HG03108 (cell line): ENCODE measurements at regions not wholly inside any gene's neighbourhood (a gene's known extent, or its start where the extent isn't known, plus 50 kb on each side); places are given as distances from the start of the nearest gene placed in this dataset.

ENCODE experiments used
- ATAC-seq: cut with Tn5 transposase; IDR thresholded peaks from one replicate; pipeline ENCODE4 v1.9.1; 2021; ENCODE audit warnings: moderate library complexity; ENCODE audit not compliant: unreplicated experiment

DNA sequence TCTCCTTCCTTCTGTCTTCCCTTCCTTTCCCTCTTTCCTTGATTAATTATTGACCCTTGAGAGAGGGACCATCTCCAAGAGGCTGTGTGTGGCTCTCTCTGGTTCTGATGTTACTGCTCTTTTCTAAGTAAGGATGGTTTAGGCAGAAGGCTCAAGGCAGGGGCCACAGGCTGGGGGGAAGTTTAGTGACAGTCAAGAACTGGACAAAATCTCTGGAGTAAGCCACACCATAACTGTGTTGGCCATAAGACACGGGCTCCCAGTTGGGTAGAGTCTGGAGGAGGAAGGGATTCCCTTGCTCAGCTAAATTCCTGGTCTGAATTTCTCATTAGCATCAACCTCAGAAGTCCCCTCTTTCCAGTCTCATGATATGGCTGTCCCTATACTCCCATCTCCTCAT lies 74.7 kb downstream of the BUD13 start:
- ATAC-seq: no peak

DNA sequence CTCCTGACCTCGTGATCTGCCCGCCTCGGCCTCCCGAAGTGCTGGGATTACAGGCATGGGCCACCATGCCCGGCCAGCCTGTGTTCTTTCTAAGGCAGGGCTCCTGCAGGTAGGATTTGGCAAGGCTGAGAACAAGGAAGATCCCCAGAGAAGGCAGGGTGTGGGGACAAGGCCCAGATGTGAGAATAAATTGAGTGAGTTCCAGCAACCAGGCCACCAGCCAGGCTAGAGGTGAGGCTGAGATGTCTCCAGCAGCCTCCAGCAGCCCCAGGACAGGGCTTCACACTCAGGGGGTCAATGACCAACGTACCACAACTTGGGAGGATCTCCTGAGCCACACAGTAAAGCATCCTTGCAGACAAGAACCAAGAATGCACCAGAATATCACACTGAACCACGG lies 75.1 kb downstream of the BUD13 start:
- no peak for ATAC-seq

DNA sequence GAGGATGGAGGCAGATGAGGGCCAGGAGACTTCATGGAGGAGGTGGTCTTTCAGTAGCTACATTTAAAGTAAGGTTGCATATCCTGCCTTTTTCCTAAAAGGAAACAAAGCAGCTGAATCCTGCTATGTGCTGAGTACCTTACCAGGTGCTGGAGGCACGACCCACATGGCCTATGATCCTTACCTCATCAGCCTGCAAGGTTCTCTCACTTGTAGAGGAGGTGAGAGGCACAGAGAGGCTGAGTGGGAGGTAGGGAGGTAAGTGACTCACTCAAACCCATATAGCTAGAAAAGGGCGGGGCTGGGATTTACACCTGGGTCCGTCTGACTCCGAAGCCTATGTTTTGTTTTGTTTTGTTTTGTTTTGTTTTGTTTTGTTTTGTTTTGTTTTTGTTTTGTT lies 75.8 kb downstream of the BUD13 start:
- no peak for ATAC-seq

DNA sequence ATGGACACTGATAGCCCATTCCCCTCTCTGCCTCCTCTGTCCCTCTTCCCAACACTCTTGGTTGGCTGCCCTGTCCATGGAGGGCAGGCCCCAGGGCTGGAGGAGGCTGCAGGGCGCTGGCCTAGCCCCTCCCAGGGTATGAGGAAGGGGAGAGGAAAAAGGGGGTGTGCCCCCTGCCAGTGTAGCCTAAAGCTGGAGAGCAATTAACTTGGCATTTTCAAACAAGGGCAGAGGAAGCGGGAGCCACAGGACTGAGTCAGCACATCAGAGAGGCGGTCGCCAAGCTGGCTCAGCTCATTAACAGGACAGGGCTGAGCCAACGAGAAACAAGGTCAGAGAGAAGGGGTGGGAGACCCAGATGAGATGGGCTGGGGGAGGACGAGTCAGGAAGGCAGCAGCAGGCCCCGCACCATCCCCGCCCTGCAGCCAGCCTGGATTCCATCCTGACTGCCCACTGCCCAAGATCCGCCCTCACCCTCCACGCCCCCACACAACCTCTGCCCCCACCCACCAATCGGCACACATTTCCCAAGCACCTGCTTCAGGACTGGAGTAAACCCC lies 76.3 kb downstream of the BUD13 start:
- ATAC-seq: no peak

DNA sequence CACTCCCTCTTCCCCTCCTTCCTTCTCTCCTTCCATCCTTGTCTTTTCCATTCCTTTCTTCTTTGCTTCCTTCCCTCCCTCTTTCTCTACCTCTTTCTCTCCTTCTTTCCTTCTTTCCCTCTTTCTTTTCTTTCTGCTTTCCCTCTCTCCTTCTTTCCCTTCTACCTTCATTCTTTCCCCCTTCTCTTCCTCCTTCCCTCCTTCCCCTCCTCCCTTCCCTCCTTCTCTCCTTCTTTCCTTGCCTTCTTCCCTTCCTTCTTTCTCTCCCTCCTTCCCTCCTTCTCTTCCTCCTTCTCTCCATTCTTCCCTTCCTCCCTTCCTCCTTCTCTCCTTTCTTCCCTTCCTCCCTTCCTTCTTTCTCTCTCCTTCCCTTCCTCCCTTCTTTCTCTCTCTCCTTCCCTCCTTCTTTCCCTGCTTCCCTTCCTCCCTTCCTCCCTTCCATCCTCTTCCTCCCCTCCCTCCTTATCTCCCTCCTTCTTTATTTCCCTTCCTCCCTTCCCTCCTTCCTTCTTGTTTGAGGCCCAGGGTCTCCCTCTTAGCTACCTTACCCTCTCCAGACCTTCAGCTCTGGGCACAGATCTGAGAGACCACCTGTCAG lies 77.0 kb downstream of the BUD13 start:
- ATAC-seq: no peak

DNA sequence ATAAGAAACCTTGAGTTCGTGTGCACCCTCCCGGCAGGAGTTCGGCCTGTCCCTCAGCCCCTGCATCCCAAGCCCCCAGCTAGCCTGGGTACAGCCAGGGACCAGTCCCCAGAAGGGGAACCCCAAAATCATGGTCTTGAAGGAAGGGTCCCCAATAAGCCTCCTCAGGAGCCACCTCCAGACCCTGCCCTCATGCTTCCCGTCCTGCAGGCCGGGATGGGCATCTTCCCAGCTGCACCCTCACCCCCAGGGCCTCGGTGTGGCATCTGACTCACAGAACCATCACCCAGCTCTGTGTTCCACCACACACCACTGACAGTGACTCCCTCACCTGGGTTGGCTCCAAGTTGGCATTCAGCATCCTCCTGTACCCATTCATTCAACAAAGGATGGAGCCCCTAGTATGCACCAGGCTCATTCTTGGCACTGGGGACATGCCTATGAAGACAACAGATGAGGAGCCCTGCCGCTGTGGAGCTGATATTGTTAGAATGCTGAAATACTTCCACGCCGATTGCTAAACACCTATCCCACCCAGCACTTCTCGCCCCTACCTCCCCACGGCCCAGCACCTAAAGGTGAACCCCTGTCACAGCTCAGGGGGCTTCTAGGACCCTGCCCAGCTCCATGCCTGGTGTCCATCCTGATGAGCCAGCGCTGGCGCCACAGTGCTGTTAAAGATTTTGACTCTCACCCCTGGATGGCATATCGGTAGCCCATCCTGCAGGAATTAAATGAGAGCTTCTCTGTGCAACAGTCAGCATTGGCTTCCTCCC lies 77.8 kb downstream of the BUD13 start:
- ATAC-seq: no peak

DNA sequence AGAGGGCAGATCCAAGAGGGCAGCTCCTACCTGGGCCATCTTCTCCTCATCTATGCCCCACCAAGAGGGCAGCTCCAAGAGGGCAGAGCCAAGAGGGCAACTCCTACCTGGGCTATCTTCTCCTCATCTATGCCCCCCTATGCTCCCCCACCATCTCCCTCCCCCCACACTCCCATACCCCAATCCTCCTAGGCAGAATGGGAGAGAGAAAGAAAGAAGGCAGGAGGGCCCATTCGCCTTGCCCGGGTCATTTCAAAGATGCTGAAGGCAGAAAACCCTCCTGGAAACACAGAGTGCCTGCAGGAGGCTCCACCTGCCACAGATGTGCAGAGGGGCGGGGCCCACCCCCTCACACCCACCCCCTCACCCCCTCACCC lies 78.5 kb downstream of the BUD13 start:
- no peak for ATAC-seq

DNA sequence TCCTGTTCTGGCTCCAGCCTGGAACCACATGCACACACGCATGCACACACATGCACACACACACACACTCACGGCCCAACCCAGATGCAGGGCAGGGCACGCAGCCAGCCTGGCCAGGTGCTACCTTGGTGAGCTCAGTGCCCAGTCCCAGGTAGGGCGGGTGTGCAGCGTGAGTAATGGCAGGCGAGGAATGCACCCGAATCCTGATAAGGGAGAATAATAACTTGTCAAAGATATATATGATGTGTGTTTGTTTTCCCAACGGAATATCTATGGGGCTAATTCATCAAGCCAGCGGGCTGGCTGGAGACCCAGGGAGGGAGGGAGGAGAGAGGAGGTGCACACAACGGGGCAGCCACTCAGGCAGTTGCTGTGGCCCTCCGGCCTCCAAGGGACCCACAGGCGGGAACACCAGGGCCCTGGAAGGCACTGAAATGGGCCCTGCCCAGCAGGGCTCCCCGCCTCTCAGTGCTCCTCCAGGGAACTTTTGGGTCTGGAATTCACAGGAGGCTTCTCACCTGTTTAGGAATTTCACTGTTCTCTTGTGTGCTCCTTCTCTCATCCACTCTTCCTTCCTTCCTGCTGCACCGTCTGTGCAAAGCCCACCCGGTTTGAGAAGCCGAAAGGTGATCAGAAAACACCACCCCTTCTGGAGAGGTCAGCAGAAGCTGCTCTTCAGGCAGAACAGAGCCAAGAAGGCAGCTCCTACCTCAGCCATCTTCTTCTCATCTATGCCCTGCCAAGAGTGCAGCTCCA lies 79.0 kb downstream of the BUD13 start:
- no peak for ATAC-seq

DNA sequence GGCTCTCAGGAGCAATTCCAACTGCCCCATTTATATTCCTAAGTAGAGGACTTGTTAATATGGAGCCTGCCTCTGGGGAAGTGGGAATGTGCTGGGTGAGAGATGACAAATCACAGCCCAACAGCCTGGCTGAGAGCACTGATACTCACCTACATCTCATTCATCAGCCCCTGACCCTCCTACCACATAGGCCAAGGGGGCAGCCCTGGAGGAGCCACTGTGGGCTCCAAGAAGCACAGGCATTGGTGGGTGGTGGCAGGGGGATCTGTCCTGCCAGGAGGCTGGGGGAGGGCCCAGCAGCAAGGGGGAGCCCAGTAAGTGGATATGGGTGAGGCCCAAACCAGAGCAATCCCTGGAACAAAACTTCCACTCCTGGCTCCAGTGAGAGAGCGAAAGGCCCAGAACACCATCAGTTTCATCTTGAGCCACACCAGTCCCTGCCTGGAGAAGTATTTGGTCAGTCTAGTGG lies 79.7 kb downstream of the BUD13 start:
- ATAC-seq: no peak

DNA sequence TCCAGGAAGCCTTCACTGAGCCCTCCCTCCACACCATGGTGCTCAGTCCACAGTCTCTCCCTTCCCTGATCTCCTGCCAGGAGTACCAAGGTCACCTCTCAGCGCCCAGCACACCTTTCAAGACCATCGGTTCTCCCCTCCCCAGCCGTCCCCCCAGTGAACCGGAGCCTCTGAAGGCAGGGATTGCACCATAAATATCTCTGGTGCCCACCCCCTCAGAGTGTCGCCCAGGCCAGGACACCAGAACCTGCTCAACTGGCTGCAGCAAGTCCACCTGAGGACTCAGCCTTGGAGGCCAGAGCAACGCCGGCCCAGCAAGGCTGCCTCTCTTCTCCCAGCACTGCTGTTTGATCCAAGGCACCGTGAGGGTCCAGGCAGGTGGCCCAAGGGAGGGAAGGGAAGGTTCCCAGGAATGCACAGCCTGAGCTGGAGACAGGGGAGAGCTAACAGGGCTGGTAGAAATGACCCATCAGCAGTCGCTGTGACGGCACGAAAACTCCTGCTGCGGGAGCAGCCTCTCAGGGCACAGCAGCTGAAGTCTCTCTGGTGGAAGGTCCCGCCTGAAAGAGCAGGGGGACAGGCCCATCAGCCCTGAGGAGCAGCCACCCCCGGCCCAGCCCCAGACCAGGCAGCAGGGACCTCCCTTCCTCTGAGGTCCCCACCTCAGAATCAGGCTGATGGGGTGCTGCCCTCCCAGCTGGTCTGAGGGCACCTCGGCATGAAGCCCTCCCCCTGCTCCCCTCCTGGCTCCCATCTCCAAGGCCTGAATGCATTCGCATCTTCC lies 80.3 kb downstream of the BUD13 start:
- no peak for ATAC-seq

DNA sequence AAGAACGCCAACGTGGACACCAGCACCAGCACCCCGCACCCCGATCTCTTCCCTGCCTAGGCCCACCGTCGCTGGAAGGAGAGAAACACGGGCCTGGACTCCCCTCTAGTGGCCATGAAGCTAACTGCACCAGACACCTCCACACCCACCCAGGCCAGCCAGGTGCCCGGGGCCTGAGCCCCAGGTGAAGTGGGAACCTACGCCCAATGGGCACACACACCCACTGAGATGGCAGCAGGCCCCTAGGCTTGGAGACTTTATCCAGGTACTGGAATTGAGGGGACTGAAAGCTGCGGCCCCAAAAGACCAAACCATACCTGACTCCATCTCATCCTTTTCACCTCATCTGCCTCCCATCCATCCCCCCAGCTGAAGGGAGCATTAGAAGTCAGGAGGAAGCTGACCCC lies 81.0 kb downstream of the BUD13 start:
- ATAC-seq: no peak

DNA sequence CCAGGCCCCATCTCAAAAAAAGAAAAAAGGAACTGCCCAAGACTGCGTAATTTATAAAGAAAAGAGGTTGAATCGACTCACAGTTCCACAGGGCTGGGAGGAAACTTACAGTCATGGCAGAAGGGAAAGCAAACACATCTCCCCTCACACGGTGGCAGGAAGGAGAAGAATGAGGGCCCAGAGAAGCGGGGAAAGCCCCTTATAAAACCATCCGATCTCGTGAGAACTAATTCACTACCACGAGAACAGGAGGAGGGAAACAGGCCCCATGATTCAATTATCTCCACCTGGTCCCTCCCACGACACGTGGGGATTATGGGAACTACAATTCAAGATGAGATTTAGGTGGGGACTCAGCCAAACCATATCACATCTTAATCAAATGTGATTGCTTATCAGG lies 82.2 kb downstream of the BUD13 start:
- ATAC-seq: no peak

DNA sequence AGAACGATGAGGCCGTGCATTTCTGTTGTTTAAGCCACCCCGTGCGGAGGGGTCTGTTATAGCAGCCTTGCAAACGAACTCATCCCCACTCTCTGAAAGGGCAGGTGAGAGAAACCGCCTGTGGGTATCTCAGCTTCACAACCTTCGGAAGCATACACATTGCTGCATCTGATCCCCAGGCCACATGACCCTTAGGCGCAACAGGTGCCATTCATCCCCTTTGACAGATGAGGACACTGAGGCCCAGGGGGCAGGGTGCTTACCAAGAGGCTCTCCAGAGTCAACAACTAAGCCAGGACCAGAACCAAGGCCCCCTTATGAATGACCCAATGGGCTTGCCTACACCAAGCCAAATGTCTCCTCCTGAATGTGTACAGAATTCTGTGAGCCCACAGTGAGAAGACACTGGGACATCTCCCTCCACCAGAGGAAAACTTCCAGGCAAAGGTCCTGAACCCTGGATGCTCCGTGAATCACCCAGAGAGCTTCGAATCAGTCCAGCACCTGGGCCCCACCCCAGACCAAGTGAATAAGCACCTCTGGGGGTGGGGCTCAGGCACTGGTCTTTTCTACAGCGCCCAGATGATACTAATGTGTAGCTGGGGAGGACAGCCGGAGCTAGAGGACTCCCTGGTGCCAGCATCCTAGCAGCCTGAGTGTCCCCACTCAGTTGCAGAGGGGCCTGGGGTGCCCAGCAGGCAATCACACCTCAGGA lies 83.2 kb downstream of the BUD13 start:
- ATAC-seq: no peak

DNA sequence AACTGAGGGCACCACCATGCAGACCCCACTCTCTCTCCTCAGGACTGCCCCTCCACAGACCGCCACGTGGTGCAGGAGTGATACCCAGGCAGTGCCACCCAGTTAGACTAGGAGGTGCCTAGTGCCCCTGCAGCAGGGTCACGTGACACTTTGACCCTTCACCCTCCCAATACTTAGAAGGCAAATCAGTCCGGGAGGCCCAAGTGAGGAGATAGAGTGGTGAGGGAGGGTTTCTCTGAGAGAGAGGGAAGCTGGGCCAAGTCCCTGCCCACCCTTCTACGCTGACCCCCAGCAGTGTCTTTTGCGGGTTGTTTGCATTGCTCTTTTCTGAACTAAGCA lies 84.6 kb downstream of the BUD13 start:
- no peak for ATAC-seq

DNA sequence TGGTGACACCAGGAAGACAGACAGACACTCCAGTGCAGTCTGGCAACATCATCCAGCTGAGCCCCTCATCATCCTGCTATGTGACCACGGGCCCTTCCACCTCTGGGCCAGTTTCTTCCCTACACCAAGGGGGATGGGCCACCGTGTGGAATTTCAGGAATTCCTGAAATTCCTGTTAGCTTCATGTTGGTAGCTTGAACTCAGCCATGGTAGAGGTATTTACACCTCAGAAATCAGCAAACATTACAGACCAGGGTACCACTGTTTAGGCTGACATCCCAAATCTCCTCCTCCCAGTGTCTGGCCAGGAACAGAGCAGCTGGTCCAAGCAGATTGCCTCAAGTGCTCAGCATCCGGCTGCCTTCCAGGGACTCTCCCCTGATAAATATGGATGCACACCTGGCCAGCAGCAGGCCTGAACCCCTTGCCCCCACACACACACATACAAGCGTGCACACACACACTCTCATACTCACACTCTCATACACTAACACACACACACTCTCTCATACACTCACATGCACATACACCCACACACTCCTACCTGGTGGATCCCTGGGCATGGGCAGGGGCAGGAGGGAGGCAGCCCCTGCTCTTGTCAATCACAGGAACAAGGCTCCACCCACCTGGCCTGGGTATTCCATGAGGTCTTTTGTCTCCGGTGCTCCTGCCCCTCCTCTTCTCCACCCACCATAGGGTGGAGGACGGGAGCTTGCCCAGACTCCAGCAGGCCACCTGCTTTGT lies 85.2 kb downstream of the BUD13 start:
- ATAC-seq: no peak

DNA sequence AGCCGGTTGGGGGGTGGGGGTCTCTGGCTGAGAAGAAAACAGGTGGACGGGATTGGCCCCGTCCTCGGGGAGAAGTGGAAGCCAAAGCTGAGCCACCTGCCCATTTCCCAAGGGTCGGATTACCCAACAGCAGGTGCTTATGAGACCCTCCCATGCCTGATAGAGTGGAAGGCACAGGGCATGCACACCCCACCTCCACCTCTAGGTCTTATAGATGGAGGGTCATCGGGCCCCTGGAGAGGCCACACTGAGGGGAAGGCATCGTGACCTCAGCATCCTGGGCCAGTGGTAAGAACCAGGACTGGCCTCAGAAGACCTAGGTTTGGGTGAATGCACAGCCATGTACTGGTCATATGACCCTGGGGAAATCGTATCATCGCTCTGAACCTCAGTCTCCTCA lies 85.9 kb downstream of the BUD13 start:
- no peak for ATAC-seq

DNA sequence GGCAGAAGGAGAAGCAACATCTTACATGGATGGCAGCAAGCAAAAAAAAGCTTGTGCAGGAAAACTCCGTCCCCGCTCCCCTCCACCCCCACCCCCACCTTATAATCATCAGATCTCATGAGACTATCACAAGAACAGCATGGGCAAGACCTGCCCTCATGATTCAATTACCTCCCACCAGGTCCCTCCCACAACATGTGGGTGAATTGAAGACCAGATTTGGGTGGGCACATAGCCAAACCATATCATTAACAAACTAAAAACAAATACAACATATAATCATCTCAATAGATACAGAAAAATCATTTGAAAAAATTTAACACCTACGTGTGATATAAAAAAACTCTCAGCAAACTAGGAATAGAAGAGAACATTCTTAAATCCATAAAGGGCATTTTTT lies 88.8 kb downstream of the BUD13 start:
- no peak for ATAC-seq

DNA sequence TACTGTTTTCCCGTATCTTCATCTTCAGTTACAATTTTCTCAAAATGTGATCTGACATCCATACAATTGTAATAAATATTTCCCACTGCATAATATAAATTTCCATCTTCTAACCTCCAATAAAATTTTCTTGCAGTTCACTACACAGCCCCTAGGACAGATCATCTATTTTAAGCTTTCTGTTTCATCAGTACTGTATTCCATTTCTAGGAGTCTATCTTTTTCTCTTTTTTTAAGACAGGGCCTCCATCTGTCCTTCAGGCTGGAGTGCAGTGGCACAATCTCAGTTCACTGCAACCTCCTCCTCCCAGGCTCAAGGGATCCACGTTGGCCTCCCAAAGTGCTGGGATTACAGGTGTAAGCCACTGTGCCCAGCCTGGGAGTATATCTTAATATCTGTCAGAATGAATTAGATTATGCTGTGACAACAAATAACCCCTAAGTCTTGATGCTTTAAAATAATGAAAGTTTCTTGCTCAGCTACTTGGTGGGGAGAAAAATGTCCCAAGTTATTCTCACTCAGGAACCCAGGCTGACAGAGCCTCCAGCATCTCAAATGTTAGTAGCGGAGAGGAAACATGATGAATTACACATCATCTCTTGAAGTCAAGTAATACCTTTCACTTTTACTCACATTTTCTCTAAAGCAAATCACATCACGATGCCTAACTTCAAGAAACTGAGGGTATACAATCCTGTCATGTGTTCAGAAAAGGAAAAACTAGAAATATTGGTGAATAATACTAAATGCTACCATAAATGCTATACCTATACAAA lies 92.2 kb downstream of the BUD13 start:
- ATAC-seq: no peak

DNA sequence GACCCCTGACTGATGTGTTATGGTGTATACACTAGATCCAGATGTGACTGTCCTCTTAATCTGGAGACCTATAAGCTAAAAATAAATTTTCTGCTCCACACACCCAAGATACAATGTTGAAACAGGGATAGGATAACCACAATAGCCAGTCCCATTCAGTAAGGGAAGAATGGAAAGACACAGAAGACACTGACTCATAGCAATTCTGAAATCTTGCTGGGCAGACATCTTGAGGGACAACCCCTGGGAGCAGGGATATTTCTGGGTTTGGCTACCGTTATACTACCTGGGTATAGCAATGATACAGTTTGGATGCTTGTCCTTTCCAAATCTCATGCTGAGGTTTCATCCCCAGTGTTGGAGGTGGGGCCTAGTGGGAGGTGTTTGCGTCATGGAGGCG lies 93.9 kb downstream of the BUD13 start:
- ATAC-seq: no peak
